Mesodermal cell (in vitro differentiated cells): ENCODE measurements at regions not wholly inside any gene's neighbourhood (a gene's known extent, or its start where the extent isn't known, plus 50 kb on each side); places are given as distances from the start of the nearest gene placed in this dataset.

Source experiments
- H3K27ac ChIP-seq: 2 replicates; pipeline ENCODE4 v1.7.0; 2013; ENCODE audit warnings: mild to moderate bottlenecking, low read depth, low read length, moderate library complexity; ENCODE audit not compliant: severe bottlenecking
- H3K36me3 ChIP-seq: 2 replicates; pipeline ENCODE4 v1.7.1; 2013; ENCODE audit warnings: mild to moderate bottlenecking, low read length, moderate library complexity; ENCODE audit not compliant: control insufficient read depth, insufficient read depth
- H3K4me1 ChIP-seq: one replicate; pipeline ENCODE4 v1.7.1; 2013; ENCODE audit warnings: mild to moderate bottlenecking, low read length; ENCODE audit not compliant: insufficient read depth, control insufficient read depth, poor library complexity, severe bottlenecking
- H3K4me3 ChIP-seq: 2 replicates; pipeline ENCODE4 v1.7.0; 2013; ENCODE audit warnings: low read length, control low read depth, mild to moderate bottlenecking; ENCODE audit not compliant: insufficient read depth, poor library complexity, severe bottlenecking; ENCODE audit errors: extremely low read depth
- H3K9me3 ChIP-seq: 2 replicates; pipeline ENCODE4 v1.7.1; 2013; ENCODE audit warnings: mild to moderate bottlenecking, low read length, moderate library complexity; ENCODE audit not compliant: control insufficient read depth
- WGBS, 2 experiments: methylation state at CpG; one replicate each; pipeline ENCODE4 v1.1.5; 2013; ENCODE audit warnings: missing lambda C conversion rate in 2 of 2; ENCODE audit not compliant: insufficient coverage in 2 of 2; 5-methylcytosine and 5-hydroxymethylcytosine counted together

- Histone ChIP-seq H3K36me3 (no peaks in the 10 kb centered on the region), H3K27ac (no peak overlapping the region), H3K9me3 (no peaks in the 10 kb centered on the region), H3K4me3 (no peak overlapping the region), H3K4me1 (peaks cover 24% of the 10 kb centered on the region)
- 90% methylated on average over 3 of the region's 4 CpGs; no CpG with 5 or more reads in 1 of the 2 experiments for WGBS, 2 experiments
Measured at GRCh38 chr2:58919316-58919715, 678.2 kb upstream of the FANCL start.

- H3K36me3 ChIP-seq, result no peaks in the 10 kb centered on the region
- no peaks in the 10 kb centered on the region for H3K9me3 ChIP-seq
- WGBS, 2 experiments, result 100% methylated on average over 1 of the region's 2 CpGs; no CpG with 5 or more reads in 1 of the 2 experiments
- H3K4me1 ChIP-seq, result peaks cover 21% of the 10 kb centered on the region
- peak overlapping the region; percentile 30 for H3K27ac ChIP-seq
- no peak overlapping the region for H3K4me3 ChIP-seq
Measured at GRCh38 chr2:58918141-58918540, 677.0 kb upstream of the FANCL start.

GRCh38 chr2:58917596-58917995 lies 676.5 kb upstream of the FANCL start:
- H3K9me3 ChIP-seq, result no peaks in the 10 kb centered on the region
- no peaks in the 10 kb centered on the region for H3K36me3 ChIP-seq
- WGBS, 2 experiments, result 100% methylated on average over 1 of the region's 6 CpGs; no CpG with 5 or more reads in 1 of the 2 experiments
- no peak overlapping the region for H3K27ac ChIP-seq
- no peak overlapping the region for H3K4me3 ChIP-seq
- peaks cover 21% of the 10 kb centered on the region for H3K4me1 ChIP-seq

GRCh38 chr2:58916063-58916462 lies 674.9 kb upstream of the FANCL start:
- H3K36me3 ChIP-seq, result no peaks in the 10 kb centered on the region
- peaks cover 17% of the 10 kb centered on the region for H3K4me1 ChIP-seq
- H3K27ac ChIP-seq, result no peak overlapping the region
- H3K4me3 ChIP-seq, result no peak overlapping the region
- no peaks in the 10 kb centered on the region for H3K9me3 ChIP-seq
- WGBS, 2 experiments, result 83 to 91% methylated on average over 1 to 2 of the region's 3 CpGs

- 88 to 92% methylated on average over 4 to 6 of the region's 6 CpGs for WGBS, 2 experiments
- no peak overlapping the region for H3K4me3 ChIP-seq
- no peak overlapping the region for H3K27ac ChIP-seq
- H3K4me1 ChIP-seq, result peaks cover 17% of the 10 kb centered on the region
- H3K36me3 ChIP-seq, result no peaks in the 10 kb centered on the region
- H3K9me3 ChIP-seq, result no peaks in the 10 kb centered on the region
Measured at GRCh38 chr2:58914733-58915505, 673.8 kb upstream of the FANCL start.

- Histone ChIP-seq H3K27ac (no peak overlapping the region), H3K4me1 (peaks cover 9% of the 10 kb centered on the region), H3K36me3 (no peaks in the 10 kb centered on the region), H3K9me3 (no peaks in the 10 kb centered on the region), H3K4me3 (no peak overlapping the region)
- 31 to 42% methylated on average over 6 of the region's 6 CpGs for WGBS, 2 experiments
Measured at GRCh38 chr2:58913082-58913726, 672.1 kb upstream of the FANCL start.

- Histone ChIP-seq H3K4me1 (no peaks in the 10 kb centered on the region), H3K27ac (no peak overlapping the region), H3K9me3 (no peaks in the 10 kb centered on the region), H3K4me3 (no peak overlapping the region), H3K36me3 (no peaks in the 10 kb centered on the region)
- no CpG with 5 or more reads among the region's 1 CpG for WGBS, 2 experiments
Measured at GRCh38 chr2:58911877-58912276, 670.8 kb upstream of the FANCL start.

- no peak overlapping the region for H3K27ac ChIP-seq
- WGBS, 2 experiments, result 100% methylated on average over 1 of the region's 2 CpGs; no CpG with 5 or more reads in 1 of the 2 experiments
- H3K9me3 ChIP-seq, result no peaks in the 10 kb centered on the region
- no peaks in the 10 kb centered on the region for H3K36me3 ChIP-seq
- no peak overlapping the region for H3K4me3 ChIP-seq
- H3K4me1 ChIP-seq, result no peaks in the 10 kb centered on the region
Measured at GRCh38 chr2:58908501-58909154, 667.5 kb upstream of the FANCL start.

- Histone ChIP-seq H3K9me3 (no peaks in the 10 kb centered on the region), H3K4me1 (no peaks in the 10 kb centered on the region), H3K36me3 (no peaks in the 10 kb centered on the region), H3K4me3 (no peak overlapping the region), H3K27ac (no peak overlapping the region)
- WGBS, 2 experiments, result no CpG with 5 or more reads among the region's 1 CpG
Measured at GRCh38 chr2:58907644-58908043, 666.5 kb upstream of the FANCL start.

GRCh38 chr2:58906081-58906645 lies 665.0 kb upstream of the FANCL start:
- Histone ChIP-seq H3K27ac (no peak overlapping the region), H3K36me3 (no peaks in the 10 kb centered on the region), H3K9me3 (no peaks in the 10 kb centered on the region), H3K4me3 (no peak overlapping the region), H3K4me1 (no peaks in the 10 kb centered on the region)
- WGBS, 2 experiments, result 64 to 76% methylated on average over 3 to 6 of the region's 7 CpGs
